DOHH2 (cell line): ENCODE measurements at regions not wholly inside any gene's neighbourhood (a gene's known extent, or its start where the extent isn't known, plus 50 kb on each side); places are given as distances from the start of the nearest gene placed in this dataset.

Experiments
- CTCF ChIP-seq: fragments of 200-600 bp; sonication (generic); IDR thresholded peaks from one replicate; pipeline ENCODE4 v1.5.1; 2014; ENCODE audit warnings: antibody characterized with exemption, mild to moderate bottlenecking, low read depth, low read length; ENCODE audit not compliant: poor library complexity, severe bottlenecking
- EZH2phosphoT487 ChIP-seq: fragments of 200-600 bp; sonication (generic); IDR thresholded peaks from 2 replicates; pipeline ENCODE4 v1.6.1; 2017; ENCODE audit warnings: borderline replicate concordance, mild to moderate bottlenecking, antibody characterized with exemption, low read length, moderate library complexity, mixed read lengths

DNA sequence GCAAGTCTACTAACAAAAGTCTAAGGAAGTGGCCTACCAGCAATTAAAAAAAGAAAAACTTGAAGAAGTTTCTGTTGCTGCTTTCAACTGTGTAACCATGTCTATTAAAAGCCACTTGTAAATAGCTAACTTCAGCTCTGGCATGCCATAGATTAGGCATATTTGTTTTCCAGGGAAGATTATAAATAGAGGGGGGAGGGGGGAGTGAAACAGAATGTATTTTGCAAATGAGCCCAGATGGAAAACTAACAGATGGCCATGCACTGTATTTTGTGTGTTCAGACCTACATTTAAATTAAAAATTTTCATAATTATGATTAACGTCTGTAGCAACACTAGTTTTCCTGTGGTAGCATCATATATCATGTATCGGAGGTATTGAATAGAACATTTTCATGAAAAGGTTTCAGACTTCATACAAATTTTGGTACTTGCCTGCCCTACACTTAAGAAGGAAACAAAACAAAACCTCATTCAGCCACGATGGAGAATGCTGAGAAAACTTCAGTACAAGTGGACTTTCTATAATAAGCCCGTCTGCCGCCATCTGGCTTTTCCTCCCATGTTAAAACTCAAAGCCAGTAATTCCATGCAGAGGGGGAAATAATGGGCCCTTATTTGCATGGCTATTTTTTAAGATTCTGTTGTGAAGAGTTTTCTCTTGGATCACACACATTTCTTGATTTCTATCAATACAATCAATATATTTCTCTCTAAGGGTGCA is 220.4 kb upstream of the SMARCA2 start:
- TF ChIP-seq CTCF = no peak
- TF ChIP-seq EZH2phosphoT487 = no peak
